PC-9 (cell line): ENCODE measurements at regions not wholly inside any gene's neighbourhood (a gene's known extent, or its start where the extent isn't known, plus 50 kb on each side); places are given as distances from the start of the nearest gene placed in this dataset.

Experiments
- EZH2 ChIP-seq: fragments of 200-600 bp; sonication (generic); IDR thresholded peaks from 2 replicates; pipeline ENCODE4 v1.8.0; 2017; ENCODE audit warnings: antibody characterized with exemption, low read depth
- TF ChIP-seq, protein P1 (sequence below): fragments of 200-600 bp; sonication (generic); conservative IDR thresholded peaks from 2 replicates; pipeline ENCODE4 v1.6.1; 2017; ENCODE audit warnings: mixed run types, antibody characterized with exemption, mild to moderate bottlenecking, moderate library complexity

DNA sequence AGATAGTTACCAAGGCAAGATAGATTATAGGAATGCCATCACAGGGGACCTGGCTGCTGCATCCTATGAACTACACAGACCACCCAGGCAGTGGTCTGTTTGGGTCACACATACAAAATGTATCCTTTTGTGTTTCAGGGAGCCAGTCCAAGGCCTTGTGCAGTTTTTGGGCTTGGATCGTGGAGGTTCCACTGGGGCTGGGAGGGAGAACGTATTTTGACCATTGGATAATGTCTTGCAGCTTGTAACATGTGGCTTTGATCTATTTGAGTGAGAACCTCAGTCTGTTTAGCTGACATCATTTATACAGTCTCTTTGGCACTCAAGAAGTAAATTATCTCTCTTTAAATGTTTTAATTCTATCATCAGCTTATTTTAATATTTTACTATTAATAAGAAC is 147.3 kb downstream of the DUSP10 start:
- TF ChIP-seq, protein P1, sequence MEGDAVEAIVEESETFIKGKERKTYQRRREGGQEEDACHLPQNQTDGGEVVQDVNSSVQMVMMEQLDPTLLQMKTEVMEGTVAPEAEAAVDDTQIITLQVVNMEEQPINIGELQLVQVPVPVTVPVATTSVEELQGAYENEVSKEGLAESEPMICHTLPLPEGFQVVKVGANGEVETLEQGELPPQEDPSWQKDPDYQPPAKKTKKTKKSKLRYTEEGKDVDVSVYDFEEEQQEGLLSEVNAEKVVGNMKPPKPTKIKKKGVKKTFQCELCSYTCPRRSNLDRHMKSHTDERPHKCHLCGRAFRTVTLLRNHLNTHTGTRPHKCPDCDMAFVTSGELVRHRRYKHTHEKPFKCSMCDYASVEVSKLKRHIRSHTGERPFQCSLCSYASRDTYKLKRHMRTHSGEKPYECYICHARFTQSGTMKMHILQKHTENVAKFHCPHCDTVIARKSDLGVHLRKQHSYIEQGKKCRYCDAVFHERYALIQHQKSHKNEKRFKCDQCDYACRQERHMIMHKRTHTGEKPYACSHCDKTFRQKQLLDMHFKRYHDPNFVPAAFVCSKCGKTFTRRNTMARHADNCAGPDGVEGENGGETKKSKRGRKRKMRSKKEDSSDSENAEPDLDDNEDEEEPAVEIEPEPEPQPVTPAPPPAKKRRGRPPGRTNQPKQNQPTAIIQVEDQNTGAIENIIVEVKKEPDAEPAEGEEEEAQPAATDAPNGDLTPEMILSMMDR: no peak
- TF ChIP-seq EZH2: no peak
